ENCODE measurements at regions not wholly inside any gene's neighbourhood (a gene's known extent, or its start where the extent isn't known, plus 50 kb on each side); places are given as distances from the start of the nearest gene placed in this dataset.
"Not testable (repeated sequence)": the region's sequence is repeated elsewhere in the genome, so short reads cannot be mapped to it uniquely, and the experiment has no call there.

GRCh38 chr2:180559771-180560170 is 420.6 kb upstream of the UBE2E3 start:
- DNase-seq (ENCODE audit: extremely low read depth, low read depth), result no peak

- no peak for DNase-seq (ENCODE audit: extremely low read depth, low read depth)
Measured at GRCh38 chr2:180559038-180559437, 421.4 kb upstream of the UBE2E3 start.

- no peak for DNase-seq (ENCODE audit: extremely low read depth, low read depth)
Measured at GRCh38 chr2:180555391-180555965, 424.9 kb upstream of the UBE2E3 start.

GRCh38 chr2:180554330-180554729 is 426.1 kb upstream of the UBE2E3 start:
- no peak for DNase-seq (ENCODE audit: extremely low read depth, low read depth)

- DNase-seq (ENCODE audit: extremely low read depth, low read depth), result no peak
Measured at GRCh38 chr2:180553094-180553715, 427.2 kb upstream of the UBE2E3 start.

GRCh38 chr2:180542511-180542910 is 437.9 kb upstream of the UBE2E3 start:
- DNase-seq (ENCODE audit: extremely low read depth, low read depth), result no peak

- no peak for DNase-seq (ENCODE audit: extremely low read depth, low read depth)
Measured at GRCh38 chr2:180540761-180541160, 439.6 kb upstream of the UBE2E3 start.

GRCh38 chr2:180539541-180539940 is 440.9 kb upstream of the UBE2E3 start:
- no peak for DNase-seq (ENCODE audit: extremely low read depth, low read depth)

- no peak for DNase-seq (ENCODE audit: extremely low read depth, low read depth)
Measured at GRCh38 chr2:180535289-180535688, 445.1 kb upstream of the UBE2E3 start.

GRCh38 chr2:180531787-180532186 is 448.6 kb upstream of the UBE2E3 start:
- DNase-seq (ENCODE audit: extremely low read depth, low read depth), result not testable (repeated sequence)

GRCh38 chr2:180524499-180524898 is 455.9 kb upstream of the UBE2E3 start:
- DNase-seq (ENCODE audit: extremely low read depth, low read depth), result no peak

- DNase-seq (ENCODE audit: extremely low read depth, low read depth), result peak; percentile 80
Measured at GRCh38 chr2:180523621-180524340, 456.6 kb upstream of the UBE2E3 start.

GRCh38 chr2:180520921-180521581 is 459.4 kb upstream of the UBE2E3 start:
- DNase-seq (ENCODE audit: extremely low read depth, low read depth), result no peak

GRCh38 chr2:180520206-180520605 is 460.2 kb upstream of the UBE2E3 start:
- no peak for DNase-seq (ENCODE audit: extremely low read depth, low read depth)

GRCh38 chr2:180519276-180519675 is 461.1 kb upstream of the UBE2E3 start:
- DNase-seq (ENCODE audit: extremely low read depth, low read depth), result peak; percentile 39

GRCh38 chr2:180516232-180516631 is 464.2 kb upstream of the UBE2E3 start:
- DNase-seq (ENCODE audit: extremely low read depth, low read depth), result no peak

- no peak for DNase-seq (ENCODE audit: extremely low read depth, low read depth)
Measured at GRCh38 chr2:180513389-180513788, 467.0 kb upstream of the UBE2E3 start.

- DNase-seq (ENCODE audit: extremely low read depth, low read depth), result no peak
Measured at GRCh38 chr2:180508458-180508857, 471.9 kb upstream of the UBE2E3 start.

GRCh38 chr2:180507028-180507427 is 473.4 kb upstream of the UBE2E3 start:
- no peak for DNase-seq (ENCODE audit: extremely low read depth, low read depth)

GRCh38 chr2:180505203-180505602 is 475.2 kb upstream of the UBE2E3 start:
- no peak for DNase-seq (ENCODE audit: extremely low read depth, low read depth)

- DNase-seq (ENCODE audit: extremely low read depth, low read depth), result no peak
Measured at GRCh38 chr2:180497621-180498152, 482.7 kb upstream of the UBE2E3 start.

Data from NCI-H460 (cell line).